ENCODE measurements at regions not wholly inside any gene's neighbourhood (a gene's known extent, or its start where the extent isn't known, plus 50 kb on each side); places are given as distances from the start of the nearest gene placed in this dataset.

DNA sequence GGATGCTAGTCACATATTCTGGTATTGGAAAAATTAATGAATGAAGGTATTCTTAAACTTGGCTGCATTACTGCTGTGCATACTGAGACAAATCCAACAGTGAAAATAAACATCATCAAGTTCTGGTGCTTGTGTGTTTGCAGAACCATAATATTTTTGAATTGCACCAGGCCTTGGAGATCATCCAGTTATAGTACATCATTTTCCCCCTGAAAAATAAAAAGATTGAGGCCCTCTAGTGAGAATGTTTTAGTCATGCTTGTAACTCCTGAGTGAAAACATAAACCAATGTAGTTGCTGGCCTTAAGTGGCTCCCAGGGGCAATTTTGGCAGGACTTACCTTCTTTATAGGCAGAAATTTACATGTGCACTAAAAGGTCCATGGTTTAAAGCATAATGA is 218.8 kb upstream of the TMEM229A start (continued):
- TF ChIP-seq, protein P1, sequence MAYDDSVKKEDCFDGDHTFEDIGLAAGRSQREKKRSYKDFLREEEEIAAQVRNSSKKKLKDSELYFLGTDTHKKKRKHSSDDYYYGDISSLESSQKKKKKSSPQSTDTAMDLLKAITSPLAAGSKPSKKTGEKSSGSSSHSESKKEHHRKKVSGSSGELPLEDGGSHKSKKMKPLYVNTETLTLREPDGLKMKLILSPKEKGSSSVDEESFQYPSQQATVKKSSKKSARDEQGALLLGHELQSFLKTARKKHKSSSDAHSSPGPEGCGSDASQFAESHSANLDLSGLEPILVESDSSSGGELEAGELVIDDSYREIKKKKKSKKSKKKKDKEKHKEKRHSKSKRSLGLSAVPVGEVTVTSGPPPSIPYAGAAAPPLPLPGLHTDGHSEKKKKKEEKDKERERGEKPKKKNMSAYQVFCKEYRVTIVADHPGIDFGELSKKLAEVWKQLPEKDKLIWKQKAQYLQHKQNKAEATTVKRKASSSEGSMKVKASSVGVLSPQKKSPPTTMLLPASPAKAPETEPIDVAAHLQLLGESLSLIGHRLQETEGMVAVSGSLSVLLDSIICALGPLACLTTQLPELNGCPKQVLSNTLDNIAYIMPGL (CRISPR knock-in tag; IDR thresholded peaks at IDR 0.05): no peak

- Mint-ChIP-seq H3K4me1 (peaks cover 11% of the 10 kb centered on the region), H3K27ac (no peak overlapping the region), H3K27me3 (ENCODE audit: low read depth) (no peaks in the 10 kb centered on the region), H3K9me3 (peaks cover 10% of the 10 kb centered on the region), H3K4me3 (no peak overlapping the region), H3K36me3 (peaks cover 4% of the 10 kb centered on the region; the same call in 1 of the 2 replicates)
- CTCF ChIA-PET: no interaction called here
- ATAC-seq (no peak), DNase-seq (ENCODE audit: low spot score) (no peak)
- POLR2A ChIA-PET: no interaction called here
- TF ChIP-seq, protein P1 (CRISPR knock-in tag; IDR thresholded peaks at IDR 0.05): no peak
- no peak for TF ChIP-seq ATF2 (CRISPR knock-in tag; IDR thresholded peaks at IDR 0.05; ENCODE audit: borderline replicate concordance, low read depth)
- no peak for TF ChIP-seq JAZF1 (CRISPR knock-in tag; IDR thresholded peaks at IDR 0.05)
- TF ChIP-seq, protein P2, sequence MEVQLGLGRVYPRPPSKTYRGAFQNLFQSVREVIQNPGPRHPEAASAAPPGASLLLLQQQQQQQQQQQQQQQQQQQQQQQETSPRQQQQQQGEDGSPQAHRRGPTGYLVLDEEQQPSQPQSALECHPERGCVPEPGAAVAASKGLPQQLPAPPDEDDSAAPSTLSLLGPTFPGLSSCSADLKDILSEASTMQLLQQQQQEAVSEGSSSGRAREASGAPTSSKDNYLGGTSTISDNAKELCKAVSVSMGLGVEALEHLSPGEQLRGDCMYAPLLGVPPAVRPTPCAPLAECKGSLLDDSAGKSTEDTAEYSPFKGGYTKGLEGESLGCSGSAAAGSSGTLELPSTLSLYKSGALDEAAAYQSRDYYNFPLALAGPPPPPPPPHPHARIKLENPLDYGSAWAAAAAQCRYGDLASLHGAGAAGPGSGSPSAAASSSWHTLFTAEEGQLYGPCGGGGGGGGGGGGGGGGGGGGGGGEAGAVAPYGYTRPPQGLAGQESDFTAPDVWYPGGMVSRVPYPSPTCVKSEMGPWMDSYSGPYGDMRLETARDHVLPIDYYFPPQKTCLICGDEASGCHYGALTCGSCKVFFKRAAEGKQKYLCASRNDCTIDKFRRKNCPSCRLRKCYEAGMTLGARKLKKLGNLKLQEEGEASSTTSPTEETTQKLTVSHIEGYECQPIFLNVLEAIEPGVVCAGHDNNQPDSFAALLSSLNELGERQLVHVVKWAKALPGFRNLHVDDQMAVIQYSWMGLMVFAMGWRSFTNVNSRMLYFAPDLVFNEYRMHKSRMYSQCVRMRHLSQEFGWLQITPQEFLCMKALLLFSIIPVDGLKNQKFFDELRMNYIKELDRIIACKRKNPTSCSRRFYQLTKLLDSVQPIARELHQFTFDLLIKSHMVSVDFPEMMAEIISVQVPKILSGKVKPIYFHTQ (CRISPR knock-in tag; IDR thresholded peaks at IDR 0.05): no peak
- TF ChIP-seq, protein P3, sequence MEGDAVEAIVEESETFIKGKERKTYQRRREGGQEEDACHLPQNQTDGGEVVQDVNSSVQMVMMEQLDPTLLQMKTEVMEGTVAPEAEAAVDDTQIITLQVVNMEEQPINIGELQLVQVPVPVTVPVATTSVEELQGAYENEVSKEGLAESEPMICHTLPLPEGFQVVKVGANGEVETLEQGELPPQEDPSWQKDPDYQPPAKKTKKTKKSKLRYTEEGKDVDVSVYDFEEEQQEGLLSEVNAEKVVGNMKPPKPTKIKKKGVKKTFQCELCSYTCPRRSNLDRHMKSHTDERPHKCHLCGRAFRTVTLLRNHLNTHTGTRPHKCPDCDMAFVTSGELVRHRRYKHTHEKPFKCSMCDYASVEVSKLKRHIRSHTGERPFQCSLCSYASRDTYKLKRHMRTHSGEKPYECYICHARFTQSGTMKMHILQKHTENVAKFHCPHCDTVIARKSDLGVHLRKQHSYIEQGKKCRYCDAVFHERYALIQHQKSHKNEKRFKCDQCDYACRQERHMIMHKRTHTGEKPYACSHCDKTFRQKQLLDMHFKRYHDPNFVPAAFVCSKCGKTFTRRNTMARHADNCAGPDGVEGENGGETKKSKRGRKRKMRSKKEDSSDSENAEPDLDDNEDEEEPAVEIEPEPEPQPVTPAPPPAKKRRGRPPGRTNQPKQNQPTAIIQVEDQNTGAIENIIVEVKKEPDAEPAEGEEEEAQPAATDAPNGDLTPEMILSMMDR (IDR thresholded peaks at IDR 0.05): no peak
- TF ChIP-seq OVOL2 (CRISPR knock-in tag; IDR thresholded peaks at IDR 0.05; ENCODE audit: borderline replicate concordance): no peak
- no peak for TF ChIP-seq ZNF396 (CRISPR knock-in tag; IDR thresholded peaks at IDR 0.05; ENCODE audit: borderline replicate concordance)
- TF ChIP-seq, protein P4, sequence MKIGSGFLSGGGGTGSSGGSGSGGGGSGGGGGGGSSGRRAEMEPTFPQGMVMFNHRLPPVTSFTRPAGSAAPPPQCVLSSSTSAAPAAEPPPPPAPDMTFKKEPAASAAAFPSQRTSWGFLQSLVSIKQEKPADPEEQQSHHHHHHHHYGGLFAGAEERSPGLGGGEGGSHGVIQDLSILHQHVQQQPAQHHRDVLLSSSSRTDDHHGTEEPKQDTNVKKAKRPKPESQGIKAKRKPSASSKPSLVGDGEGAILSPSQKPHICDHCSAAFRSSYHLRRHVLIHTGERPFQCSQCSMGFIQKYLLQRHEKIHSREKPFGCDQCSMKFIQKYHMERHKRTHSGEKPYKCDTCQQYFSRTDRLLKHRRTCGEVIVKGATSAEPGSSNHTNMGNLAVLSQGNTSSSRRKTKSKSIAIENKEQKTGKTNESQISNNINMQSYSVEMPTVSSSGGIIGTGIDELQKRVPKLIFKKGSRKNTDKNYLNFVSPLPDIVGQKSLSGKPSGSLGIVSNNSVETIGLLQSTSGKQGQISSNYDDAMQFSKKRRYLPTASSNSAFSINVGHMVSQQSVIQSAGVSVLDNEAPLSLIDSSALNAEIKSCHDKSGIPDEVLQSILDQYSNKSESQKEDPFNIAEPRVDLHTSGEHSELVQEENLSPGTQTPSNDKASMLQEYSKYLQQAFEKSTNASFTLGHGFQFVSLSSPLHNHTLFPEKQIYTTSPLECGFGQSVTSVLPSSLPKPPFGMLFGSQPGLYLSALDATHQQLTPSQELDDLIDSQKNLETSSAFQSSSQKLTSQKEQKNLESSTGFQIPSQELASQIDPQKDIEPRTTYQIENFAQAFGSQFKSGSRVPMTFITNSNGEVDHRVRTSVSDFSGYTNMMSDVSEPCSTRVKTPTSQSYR (CRISPR knock-in tag; IDR thresholded peaks at IDR 0.05): no peak
- TF ChIP-seq MLX (CRISPR knock-in tag; IDR thresholded peaks at IDR 0.05): no peak
- TF ChIP-seq JUN (CRISPR knock-in tag; IDR thresholded peaks at IDR 0.05): no peak
Measured at GRCh38 chr7:124250297-124251034, 217.6 kb upstream of the TMEM229A start.

Data from WTC11 (cell line).